Pancreas (tissue), 10 donors: ENCODE measurements at regions not wholly inside any gene's neighbourhood (a gene's known extent, or its start where the extent isn't known, plus 50 kb on each side); places are given as distances from the start of the nearest gene placed in this dataset.

Experiments
- ATAC-seq, 4 donors: fragments of 200-7000 bp; cut with Tn5 transposase; one replicate each; pipeline versions ENCODE4 v1.8.0 to v1.9.1; 2020; ENCODE audit warnings: mild to moderate bottlenecking in 4 of 4, moderate library complexity in 4 of 4
- DNase-seq, 6 donors: peaks; one replicate each; pipeline ENCODE4 v3.0.0-alpha.2; 2020
- FAIRE-seq: peaks from 2 replicates; lab custom pipeline; 2012; peaks lifted over from hg19 to GRCh38; lab: Jason Lieb, UNC
- H3K27ac ChIP-seq, 4 donors: fragments of 200-600 bp; sonication (generic); 1 replicate in 3 of 4; 2 replicates in 1 of 4; pipeline versions ENCODE4 v1.5.0 to v1.8.0; 2020
- H3K27me3 ChIP-seq, 4 donors: fragments of 200-600 bp; one replicate each; pipeline ENCODE4 v1.8.0; 2021
- H3K36me3 ChIP-seq, 3 donors: fragments of 200-600 bp; sonication (generic) in 1 of 3; one replicate each; pipeline versions ENCODE4 v1.5.0 to v1.8.0; 2020 to 2021
- H3K4me1 ChIP-seq, 3 donors: fragments of 200-600 bp; one replicate each; pipeline ENCODE4 v1.8.0; 2021
- H3K4me3 ChIP-seq, 4 donors: fragments of 200-600 bp; sonication (generic) in 2 of 4; one replicate each; pipeline versions ENCODE4 v1.5.0 to v1.8.0; 2020 to 2021
- H3K9me3 ChIP-seq, 4 donors: fragments of 200-600 bp; one replicate each; pipeline ENCODE4 v1.8.0; 2021
- CTCF ChIP-seq, 4 donors: fragments of 200-600 bp; sonication (generic) in 3 of 4; IDR thresholded peaks; one replicate each; pipeline versions ENCODE4 v1.5.0 to v1.8.0; 2021; ENCODE audit warnings: antibody characterized with exemption in 4 of 4
- WGBS, 2 donors: extraction: QIAGEN DNeasy Blood & Tissue Kit; methylation state at CpG; one replicate each; pipeline ENCODE4 v1.1.7; 2013; 5-methylcytosine and 5-hydroxymethylcytosine counted together
- intact Hi-C, 3 donors: fragments of 100-400 bp; cut with DNase I; formaldehyde crosslinking; loops; one replicate each; pipeline versions ENCODE4 v1.11.1 to v1.14.2; 2022
- donor health status: healthy with polysubstance abuse.
- donor health status: DM: no; HTN: no; CAD: no; lungs with moderate emphysema.
- donor health status: DM: no; HTN: no; CAD: no.
- donor health status: control.
- donor health status: control.
- donor health status: Bipolar disorder and iron deficiency.
- donor health status: DM: yes; HTN: yes; CAD: no.
- donor health status: DM: no; HTN: no; CAD: no.
- donor health status: DM: no; HTN: no; CAD: no.
- donor health status: DM: yes; HTN: yes; CAD: no.

DNA sequence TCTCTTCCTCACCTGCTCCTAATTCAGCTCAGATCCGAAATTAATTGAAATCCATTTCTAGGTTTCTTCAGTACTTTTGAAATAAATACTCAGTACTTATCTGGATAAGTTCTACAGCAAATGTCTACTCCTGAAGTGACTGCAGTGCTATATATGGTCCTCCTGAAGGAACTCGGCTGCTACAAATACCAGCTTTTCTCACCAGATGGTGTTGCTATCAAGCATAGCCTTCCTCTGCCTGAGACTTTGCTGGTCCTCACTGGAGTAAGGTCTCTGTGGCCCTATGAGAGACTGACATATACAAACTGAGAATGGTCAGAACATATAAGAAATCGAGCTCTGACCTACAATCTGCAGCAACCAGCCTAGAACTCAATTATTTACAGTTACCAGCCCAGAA lies 161.6 kb downstream of the NDFIP2 start:
- intact Hi-C loops: no loop called here
- WGBS, 2 donors: 63 to 71% methylated on average over 3 of the region's 3 CpGs
- FAIRE-seq (no peak), DNase-seq (no peak), ATAC-seq (no peak)
- Histone ChIP-seq H3K27ac (no peak overlapping the region), H3K4me3 (no peak overlapping the region), H3K4me1 (peaks cover 0 to 12% (median 0%) of the 10 kb centered on the region in 3 donors), H3K9me3 (no peaks in the 10 kb centered on the region), H3K27me3 (no peaks in the 10 kb centered on the region), H3K36me3 (no peaks in the 10 kb centered on the region)
- TF ChIP-seq CTCF (IDR thresholded peaks at IDR 0.05): no peak

GRCh38 chr13:79637133-79637763 lies 156.3 kb downstream of the NDFIP2 start:
- peaks cover 0 to 10% (median 0%) of the 10 kb centered on the region in 3 donors for H3K4me1 ChIP-seq
- DNase-seq (peak in 4 of 6 donors; percentile 16 to 48 (median 33)), ATAC-seq (peak; percentile 77 to 92 (median 89)), FAIRE-seq (no peak)
- WGBS, 2 donors: 25 to 29% methylated on average over 5 of the region's 5 CpGs
- TF ChIP-seq CTCF (IDR thresholded peaks at IDR 0.05): no peak
- H3K27me3 ChIP-seq: no peaks in the 10 kb centered on the region
- H3K27ac ChIP-seq: no peak overlapping the region
- H3K4me3 ChIP-seq: no peak overlapping the region
- no peaks in the 10 kb centered on the region for H3K9me3 ChIP-seq
- H3K36me3 ChIP-seq: no peaks in the 10 kb centered on the region
- intact Hi-C loops: no loop called here

- DNase-seq (no peak), ATAC-seq (peak; percentile 52 to 71 (median 58)), FAIRE-seq (no peak)
- Histone ChIP-seq H3K4me3 (no peak overlapping the region), H3K27ac (no peak overlapping the region), H3K4me1 (peaks cover 0 to under 1% (median 0%) of the 10 kb centered on the region in 3 donors), H3K9me3 (no peaks in the 10 kb centered on the region), H3K27me3 (no peaks in the 10 kb centered on the region), H3K36me3 (no peaks in the 10 kb centered on the region)
- no peak for TF ChIP-seq CTCF (IDR thresholded peaks at IDR 0.05)
- intact Hi-C loops: no loop called here
- WGBS, 2 donors: 41 to 50% methylated on average over 3 of the region's 3 CpGs
These were observed 150.2 kb downstream of the NDFIP2 start for GRCh38 chr13:79631051-79631659.

DNA sequence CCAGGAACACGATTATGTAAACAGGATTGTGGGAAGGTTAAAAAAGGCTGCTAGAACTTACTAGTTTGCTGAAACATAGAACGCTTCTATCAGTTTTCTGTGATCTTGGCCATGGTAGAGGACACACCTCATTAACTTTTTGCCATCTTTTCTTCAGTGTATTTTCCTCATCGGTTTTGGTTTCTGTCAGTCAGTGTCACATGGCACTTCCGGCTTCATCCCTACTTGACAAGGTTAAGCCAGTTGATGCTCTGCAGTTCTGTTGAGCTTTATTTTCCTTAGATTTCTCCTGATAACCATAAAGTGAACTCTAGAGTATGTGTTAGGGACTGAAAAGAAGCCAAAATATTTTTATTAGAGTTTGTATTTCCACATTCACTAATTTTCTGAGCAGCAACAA lies 147.5 kb downstream of the NDFIP2 start:
- H3K9me3 ChIP-seq: no peaks in the 10 kb centered on the region
- intact Hi-C loops: no loop called here
- WGBS, 2 donors: 55 to 71% methylated on average over 4 of the region's 4 CpGs
- no peak for TF ChIP-seq CTCF (IDR thresholded peaks at IDR 0.05)
- DNase-seq: no peak
- no peak overlapping the region for H3K4me3 ChIP-seq
- peaks cover 0 to 3% (median 0%) of the 10 kb centered on the region in 3 donors for H3K4me1 ChIP-seq
- H3K27ac ChIP-seq: no peak overlapping the region
- ATAC-seq: no peak
- no peaks in the 10 kb centered on the region for H3K27me3 ChIP-seq
- H3K36me3 ChIP-seq: no peaks in the 10 kb centered on the region
- FAIRE-seq: no peak

GRCh38 chr13:79626924-79627323 lies 146.0 kb downstream of the NDFIP2 start:
- H3K4me3 ChIP-seq: no peak overlapping the region
- no peaks in the 10 kb centered on the region for H3K27me3 ChIP-seq
- no peak for TF ChIP-seq CTCF (IDR thresholded peaks at IDR 0.05)
- ATAC-seq: no peak
- H3K27ac ChIP-seq: no peak overlapping the region
- WGBS, 2 donors: 92 to 94% methylated on average over 6 of the region's 6 CpGs
- no peaks in the 10 kb centered on the region for H3K36me3 ChIP-seq
- no peaks in the 10 kb centered on the region for H3K9me3 ChIP-seq
- no peak for DNase-seq
- peaks cover 0 to 3% (median 0%) of the 10 kb centered on the region in 3 donors for H3K4me1 ChIP-seq
- no peak for FAIRE-seq
- intact Hi-C loops: no loop called here
